ENCODE measurements at regions not wholly inside any gene's neighbourhood (a gene's known extent, or its start where the extent isn't known, plus 50 kb on each side); places are given as distances from the start of the nearest gene placed in this dataset.

GRCh38 chr4:135839712-135840111 lies 1638.1 kb upstream of the PABPC4L start:
- Histone ChIP-seq H3K27ac (replicated peaks) (no peak overlapping the region), H3K4me3 (no peak overlapping the region), H3K27me3 (ENCODE audit: low read depth) (no peaks in the 10 kb centered on the region), H3K36me3 (no peaks in the 10 kb centered on the region), H3K9me3 (replicated peaks) (peaks cover 8% of the 10 kb centered on the region), H3K4me1 (no peaks in the 10 kb centered on the region)
- TF ChIP-seq CTCF (IDR thresholded peaks at IDR 0.05; ENCODE audit: borderline replicate concordance): no peak
- intact Hi-C loops (cut with micrococcal nuclease): no loop called here
- no peak for DNase-seq

GRCh38 chr4:135838889-135839288 lies 1637.3 kb upstream of the PABPC4L start:
- H3K4me1 ChIP-seq: no peaks in the 10 kb centered on the region
- intact Hi-C loops (cut with micrococcal nuclease): no loop called here
- no peak for DNase-seq
- no peak overlapping the region for H3K4me3 ChIP-seq
- H3K36me3 ChIP-seq: no peaks in the 10 kb centered on the region
- no peak for TF ChIP-seq CTCF (IDR thresholded peaks at IDR 0.05; ENCODE audit: borderline replicate concordance)
- no peaks in the 10 kb centered on the region for H3K27me3 ChIP-seq (ENCODE audit: low read depth)
- peaks cover 8% of the 10 kb centered on the region for H3K9me3 ChIP-seq (replicated peaks)
- no peak overlapping the region for H3K27ac ChIP-seq (replicated peaks)

- no peaks in the 10 kb centered on the region for H3K36me3 ChIP-seq
- H3K9me3 ChIP-seq (replicated peaks): peaks cover 8% of the 10 kb centered on the region
- DNase-seq: no peak
- H3K4me1 ChIP-seq: no peaks in the 10 kb centered on the region
- H3K27me3 ChIP-seq (ENCODE audit: low read depth): no peaks in the 10 kb centered on the region
- intact Hi-C loops (cut with micrococcal nuclease): no loop called here
- TF ChIP-seq CTCF (IDR thresholded peaks at IDR 0.05; ENCODE audit: borderline replicate concordance): no peak
- no peak overlapping the region for H3K4me3 ChIP-seq
- H3K27ac ChIP-seq (replicated peaks): no peak overlapping the region
These were observed 1632.9 kb upstream of the PABPC4L start for GRCh38 chr4:135834471-135834870.

- H3K4me1 ChIP-seq: no peaks in the 10 kb centered on the region
- TF ChIP-seq CTCF (IDR thresholded peaks at IDR 0.05; ENCODE audit: borderline replicate concordance): no peak
- no peaks in the 10 kb centered on the region for H3K36me3 ChIP-seq
- H3K4me3 ChIP-seq: no peak overlapping the region
- DNase-seq: no peak
- H3K27me3 ChIP-seq (ENCODE audit: low read depth): no peaks in the 10 kb centered on the region
- intact Hi-C loops (cut with micrococcal nuclease): no loop called here
- peaks cover 8% of the 10 kb centered on the region for H3K9me3 ChIP-seq (replicated peaks)
- no peak overlapping the region for H3K27ac ChIP-seq (replicated peaks)
These were observed 1631.9 kb upstream of the PABPC4L start for GRCh38 chr4:135833529-135833928.

- no peak for TF ChIP-seq CTCF (IDR thresholded peaks at IDR 0.05; ENCODE audit: borderline replicate concordance)
- intact Hi-C loops (cut with micrococcal nuclease): no loop called here
- Histone ChIP-seq H3K9me3 (replicated peaks) (no peaks in the 10 kb centered on the region), H3K4me1 (no peaks in the 10 kb centered on the region), H3K4me3 (no peak overlapping the region), H3K27ac (replicated peaks) (no peak overlapping the region), H3K36me3 (no peaks in the 10 kb centered on the region), H3K27me3 (ENCODE audit: low read depth) (no peaks in the 10 kb centered on the region)
- DNase-seq: no peak
These were observed 1623.2 kb upstream of the PABPC4L start for GRCh38 chr4:135824759-135825296.
